Fibroblast of skin of left biceps (primary cell): ENCODE measurements at regions not wholly inside any gene's neighbourhood (a gene's known extent, or its start where the extent isn't known, plus 50 kb on each side); places are given as distances from the start of the nearest gene placed in this dataset.
"Not testable (repeated sequence)": the region's sequence is repeated elsewhere in the genome, so short reads cannot be mapped to it uniquely, and the experiment has no call there.

ENCODE experiments used
- DNase-seq, 2 experiments: peaks; one replicate each; pipeline ENCODE4 v3.0.0-alpha.2; 2013; ENCODE audit warnings: low read depth in 2 of 2

- DNase-seq, result not testable (repeated sequence)
Observed at GRCh38 chr16:29218649-29219048, 187.9 kb downstream of the NPIPB11 start.

GRCh38 chr16:29218171-29218570, 188.3 kb downstream of the NPIPB11 start:
- DNase-seq, result not testable (repeated sequence)

- DNase-seq, result not testable (repeated sequence)
Observed at GRCh38 chr16:29217752-29218126, 188.8 kb downstream of the NPIPB11 start.

- DNase-seq, result not testable (repeated sequence)
Observed at GRCh38 chr16:29217104-29217751, 189.3 kb downstream of the NPIPB11 start.

GRCh38 chr16:29213770-29214169, 192.7 kb downstream of the NPIPB11 start:
- not testable (repeated sequence) for DNase-seq

- DNase-seq, result not testable (repeated sequence)
Observed at GRCh38 chr16:29213251-29213650, 193.3 kb downstream of the NPIPB11 start.

GRCh38 chr16:29212084-29213027, 194.2 kb downstream of the NPIPB11 start:
- not testable (repeated sequence) for DNase-seq

- DNase-seq, result not testable (repeated sequence)
Observed at GRCh38 chr16:29211456-29211855, 195.1 kb downstream of the NPIPB11 start.

GRCh38 chr16:29210299-29211150, 196.0 kb downstream of the NPIPB11 start:
- not testable (repeated sequence) for DNase-seq

- DNase-seq, result not testable (repeated sequence)
Observed at GRCh38 chr16:29206120-29206519, 200.4 kb downstream of the NPIPB11 start.

GRCh38 chr16:29205151-29205550, 201.4 kb downstream of the NPIPB11 start:
- DNase-seq, result not testable (repeated sequence)

- DNase-seq, result no peak
Observed at GRCh38 chr16:29204806-29205135, 201.7 kb downstream of the NPIPB11 start.

- DNase-seq, result not testable (repeated sequence)
Observed at GRCh38 chr16:29203933-29204805, 202.3 kb downstream of the NPIPB11 start.

- not testable (repeated sequence) for DNase-seq
Observed at GRCh38 chr16:29203046-29203932, 203.2 kb downstream of the NPIPB11 start.

- DNase-seq, result not testable (repeated sequence)
Observed at GRCh38 chr16:29202642-29203041, 203.9 kb downstream of the NPIPB11 start.

GRCh38 chr16:29202025-29202632, 204.4 kb downstream of the NPIPB11 start:
- not testable (repeated sequence) for DNase-seq

- DNase-seq, result not testable (repeated sequence)
Observed at GRCh38 chr16:29201296-29202024, 205.1 kb downstream of the NPIPB11 start.

GRCh38 chr16:29200681-29201080, 205.8 kb downstream of the NPIPB11 start:
- not testable (repeated sequence) for DNase-seq

GRCh38 chr16:29200135-29200601, 206.3 kb downstream of the NPIPB11 start:
- not testable (repeated sequence) for DNase-seq
